ENCODE measurements at regions not wholly inside any gene's neighbourhood (a gene's known extent, or its start where the extent isn't known, plus 50 kb on each side); places are given as distances from the start of the nearest gene placed in this dataset.

GRCh38 chr2:18911416-18911815 is 322.0 kb upstream of the NT5C1B start:
- no peak overlapping the region for H3K9ac ChIP-seq (ENCODE audit: low read depth in 1 of 2, low read length in 2 of 2)
- H3K9me3 ChIP-seq (ENCODE audit: control insufficient read depth in 4 of 4, low read length in 3 of 4), result no peaks in the 10 kb centered on the region
- 94% methylated on average over 7 of the region's 7 CpGs for WGBS
- no peak overlapping the region for H3K4me3 ChIP-seq (ENCODE audit: low read depth in 1 of 3, low read length in 3 of 3)
- no peak for DNase-seq (ENCODE audit: low spot score)
- no peak overlapping the region for H3K27ac ChIP-seq (ENCODE audit: low read depth in 1 of 2, low read length in 2 of 2)
- no peaks in the 10 kb centered on the region for H3K27me3 ChIP-seq (ENCODE audit: control insufficient read depth in 4 of 4, insufficient read depth in 4 of 4, low read length in 3 of 4)
- H3K4me1 ChIP-seq (ENCODE audit: control insufficient read depth in 4 of 4, insufficient read depth in 4 of 4, low read length in 3 of 4), result no peaks in the 10 kb centered on the region
- no peak for TF ChIP-seq FOXA1 (IDR thresholded peaks at IDR 0.05)
- no peak for TF ChIP-seq TAF1 (conservative IDR thresholded peaks at IDR 0.05)
- no peak for TF ChIP-seq HNF4A (conservative IDR thresholded peaks at IDR 0.05)
- TF ChIP-seq NR2F2 (IDR thresholded peaks at IDR 0.05), result no peak
- no peak for TF ChIP-seq REST (IDR thresholded peaks at IDR 0.05)
- TF ChIP-seq EGR1 (IDR thresholded peaks at IDR 0.05; ENCODE audit: low read depth in 2 of 2), result no peak
- no peak for TF ChIP-seq YY1 (IDR thresholded peaks at IDR 0.05)
- no peak for TF ChIP-seq RXRA (IDR thresholded peaks at IDR 0.05)
- no peak for TF ChIP-seq FOXA2 (IDR thresholded peaks at IDR 0.05)
- TF ChIP-seq ATF3 (IDR thresholded peaks at IDR 0.05), result no peak
- no peak for TF ChIP-seq GABPA (IDR thresholded peaks at IDR 0.05 in 1 of 2, conservative IDR thresholded peaks at IDR 0.05 in 1 of 2)
- TF ChIP-seq RAD21 (IDR thresholded peaks at IDR 0.05), result no peak
- no peak for TF ChIP-seq HNF4G (IDR thresholded peaks at IDR 0.05)
- no peak for TF ChIP-seq CTCF (IDR thresholded peaks at IDR 0.05; ENCODE audit: low read depth, low read length, missing input control)
- TF ChIP-seq JUND (IDR thresholded peaks at IDR 0.05), result no peak
- no peaks in the 10 kb centered on the region for H3K36me3 ChIP-seq (ENCODE audit: control insufficient read depth in 4 of 4, insufficient read depth in 3 of 4, low read depth in 1 of 4, low read length in 3 of 4)

- no peak for DNase-seq (ENCODE audit: low spot score)
Measured at GRCh38 chr2:18910843-18911242, 321.5 kb upstream of the NT5C1B start.

GRCh38 chr2:18907937-18908336 is 318.6 kb upstream of the NT5C1B start:
- Histone ChIP-seq H3K27ac (ENCODE audit: low read depth in 1 of 2, low read length in 2 of 2) (no peak overlapping the region), H3K36me3 (ENCODE audit: control insufficient read depth in 4 of 4, insufficient read depth in 3 of 4, low read depth in 1 of 4, low read length in 3 of 4) (no peaks in the 10 kb centered on the region), H3K4me3 (ENCODE audit: low read depth in 1 of 3, low read length in 3 of 3) (no peak overlapping the region), H3K27me3 (ENCODE audit: control insufficient read depth in 4 of 4, insufficient read depth in 4 of 4, low read length in 3 of 4) (no peaks in the 10 kb centered on the region), H3K4me1 (ENCODE audit: control insufficient read depth in 4 of 4, insufficient read depth in 4 of 4, low read length in 3 of 4) (no peaks in the 10 kb centered on the region), H3K9me3 (ENCODE audit: control insufficient read depth in 4 of 4, low read length in 3 of 4) (no peaks in the 10 kb centered on the region), H3K9ac (ENCODE audit: low read depth in 1 of 2, low read length in 2 of 2) (no peak overlapping the region)
- WGBS, result 91% methylated on average over 3 of the region's 3 CpGs
- no peak for DNase-seq (ENCODE audit: low spot score)
- no peak for TF ChIP-seq SP1 (IDR thresholded peaks at IDR 0.05)
- TF ChIP-seq GABPA (IDR thresholded peaks at IDR 0.05 in 1 of 2, conservative IDR thresholded peaks at IDR 0.05 in 1 of 2), result no peak
- no peak for TF ChIP-seq ZBTB33 (IDR thresholded peaks at IDR 0.05)
- TF ChIP-seq HNF4G (IDR thresholded peaks at IDR 0.05), result no peak
- no peak for TF ChIP-seq EGR1 (IDR thresholded peaks at IDR 0.05; ENCODE audit: low read depth in 2 of 2)
- no peak for TF ChIP-seq FOXA1 (IDR thresholded peaks at IDR 0.05)
- TF ChIP-seq CTCF (IDR thresholded peaks at IDR 0.05; ENCODE audit: low read depth, low read length, missing input control), result no peak
- no peak for TF ChIP-seq JUND (IDR thresholded peaks at IDR 0.05)
- no peak for TF ChIP-seq MAX (IDR thresholded peaks at IDR 0.05)
- no peak for TF ChIP-seq YY1 (IDR thresholded peaks at IDR 0.05)
- TF ChIP-seq RXRA (IDR thresholded peaks at IDR 0.05), result no peak

More at GRCh38 chr2:18910843-18911242, 321.5 kb upstream of the NT5C1B start:
- Histone ChIP-seq H3K36me3 (ENCODE audit: control insufficient read depth in 4 of 4, insufficient read depth in 3 of 4, low read depth in 1 of 4, low read length in 3 of 4) (no peaks in the 10 kb centered on the region), H3K27ac (ENCODE audit: low read depth in 1 of 2, low read length in 2 of 2) (no peak overlapping the region), H3K9me3 (ENCODE audit: control insufficient read depth in 4 of 4, low read length in 3 of 4) (no peaks in the 10 kb centered on the region), H3K4me3 (ENCODE audit: low read depth in 1 of 3, low read length in 3 of 3) (no peak overlapping the region), H3K9ac (ENCODE audit: low read depth in 1 of 2, low read length in 2 of 2) (no peak overlapping the region), H3K4me1 (ENCODE audit: control insufficient read depth in 4 of 4, insufficient read depth in 4 of 4, low read length in 3 of 4) (no peaks in the 10 kb centered on the region), H3K27me3 (ENCODE audit: control insufficient read depth in 4 of 4, insufficient read depth in 4 of 4, low read length in 3 of 4) (no peaks in the 10 kb centered on the region)
- no peak for TF ChIP-seq FOXA2 (IDR thresholded peaks at IDR 0.05)
- 89% methylated on average over 4 of the region's 4 CpGs for WGBS

Measured in liver (tissue), 8 donors.